HepG2 (cell line): ENCODE measurements at regions not wholly inside any gene's neighbourhood (a gene's known extent, or its start where the extent isn't known, plus 50 kb on each side); places are given as distances from the start of the nearest gene placed in this dataset.

Experiments
- ATAC-seq: fragments of 200-7000 bp; cut with Tn5 transposase; 3 replicates; pipeline ENCODE4 v1.9.1; 2020; ENCODE audit warnings: mild to moderate bottlenecking, moderate library complexity
- BruUV-seq: library from RNA; stranded (reverse); fragments of 400-500 nt; replicated peaks from 2 replicates; lab custom pipeline; 2021; lab: Mats Ljungman, UMichigan
- CTCF ChIA-PET: fragments of 300-600 bp; formaldehyde crosslinking; extraction: SDS; loops from one replicate; lab custom pipeline; 2021; ENCODE audit warnings: low total read pairs, inconsistent platforms, low intra/inter-chr PET ratio; lab: Yijun Ruan, JAX
- POLR2A ChIA-PET: fragments of 350-600 bp; sonication (Branson Sonifier 250); formaldehyde crosslinking; loops from one replicate; lab custom pipeline; 2020; ENCODE audit warnings: antibody characterized with exemption, inconsistent platforms; lab: Yijun Ruan, JAX
- DNase-seq: peaks from one replicate; pipeline ENCODE4 v3.0.0-alpha.2; 2015; ENCODE audit warnings: low spot score
- FAIRE-seq: peaks from 3 replicates; lab custom pipeline; 2011; peaks lifted over from hg19 to GRCh38; lab: Jason Lieb, UNC
- H2AFZ ChIP-seq: one replicate; pipeline ENCODE4 v1.6.1; 2011; ENCODE audit warnings: low read length, inconsistent platforms
- H3K27ac ChIP-seq: fragments of 300-600 bp; 3 replicates; pipeline ENCODE4 v1.8.0; 2011; ENCODE audit warnings: mixed run types, mild to moderate bottlenecking, mixed read lengths, low read length, inconsistent platforms; ENCODE audit not compliant: insufficient read depth; ENCODE audit errors: extremely low read length
- H3K27me3 ChIP-seq, 2 experiments: fragments of 200-600 bp in 1 of 2; 2 replicates in 1 of 2; 3 replicates in 1 of 2; pipeline versions ENCODE4 v1.6.0 to v1.8.0; 2011; ENCODE audit warnings: low read length in 2 of 2, mild to moderate bottlenecking in 2 of 2, moderate library complexity in 2 of 2, inconsistent platforms in 1 of 2; ENCODE audit not compliant: insufficient read depth in 2 of 2, control insufficient read depth in 1 of 2
- H3K36me3 ChIP-seq, 2 experiments: fragments of 200-600 bp in 1 of 2; replicated peaks in 1 of 2; 2 replicates in 1 of 2; 3 replicates in 1 of 2; pipeline versions ENCODE4 v1.5.1 to v1.8.0; 2011; ENCODE audit warnings: low read length in 2 of 2, inconsistent platforms in 1 of 2; ENCODE audit not compliant: insufficient read depth in 2 of 2, control insufficient read depth in 1 of 2
- H3K4me1 ChIP-seq: 2 replicates; pipeline ENCODE4 v1.5.1; 2012; ENCODE audit warnings: low read length, inconsistent platforms; ENCODE audit not compliant: insufficient read depth
- H3K4me2 ChIP-seq: 2 replicates; pipeline ENCODE4 v1.6.0; 2011; ENCODE audit warnings: low read depth, low read length, inconsistent platforms
- H3K4me3 ChIP-seq, 3 experiments: fragments of 200-600 bp in 1 of 3; sonication (generic), shearing (Covaris generic) in 1 of 3; replicated peaks in 1 of 3; 2 replicates each; pipeline ENCODE4 v1.5.1; 2011 to 2016; ENCODE audit warnings: low read length in 3 of 3, inconsistent platforms in 2 of 3, low read depth in 2 of 3, mild to moderate bottlenecking in 2 of 3, control low read depth in 1 of 3, mixed read lengths in 1 of 3; ENCODE audit not compliant: insufficient read depth in 1 of 3
- H3K79me2 ChIP-seq: one replicate; pipeline ENCODE4 v1.6.1; 2011; ENCODE audit warnings: low read length, inconsistent platforms; ENCODE audit not compliant: insufficient read depth
- H3K9ac ChIP-seq: 2 replicates; pipeline ENCODE4 v1.6.0; 2011; ENCODE audit warnings: mild to moderate bottlenecking, low read depth, low read length, inconsistent platforms; ENCODE audit not compliant: insufficient read depth
- H3K9me3 ChIP-seq: 2 replicates; pipeline ENCODE4 v1.5.1; 2012; ENCODE audit warnings: mild to moderate bottlenecking, low read length
- H4K20me1 ChIP-seq: 2 replicates; pipeline ENCODE4 v1.6.0; 2011; ENCODE audit warnings: inconsistent platforms, mild to moderate bottlenecking, low read length, moderate library complexity; ENCODE audit not compliant: insufficient read depth
- AGO1 ChIP-seq: fragments of 200-400 bp; formaldehyde crosslinking; IDR thresholded peaks from 2 replicates; pipeline ENCODE4 v1.6.1; 2017; ENCODE audit warnings: mild to moderate bottlenecking, low read depth, low read length, moderate library complexity; ENCODE audit not compliant: poor library complexity, severe bottlenecking
- CEBPG ChIP-seq: IDR thresholded peaks from 2 replicates; pipeline ENCODE4 v1.6.1; 2016
- FIP1L1 ChIP-seq: fragments of 200-400 bp; formaldehyde crosslinking; IDR thresholded peaks from 2 replicates; pipeline ENCODE4 v1.6.1; 2018; ENCODE audit warnings: low read depth, mild to moderate bottlenecking, low read length, moderate library complexity, borderline replicate concordance; ENCODE audit not compliant: insufficient read depth
- GABPB1 ChIP-seq: IDR thresholded peaks from 2 replicates; pipeline ENCODE4 v1.6.1; 2016; ENCODE audit warnings: mild to moderate bottlenecking, missing genetic modification reagents, moderate library complexity, missing compliant biosample characterization
- IRF2 ChIP-seq: IDR thresholded peaks from 2 replicates; pipeline ENCODE4 v1.6.1; 2018; ENCODE audit warnings: missing genetic modification reagents, missing compliant biosample characterization
- KDM2A ChIP-seq: sonication (generic); formaldehyde crosslinking; IDR thresholded peaks from 2 replicates; pipeline ENCODE4 v1.4.0; 2020; ENCODE audit warnings: low read depth, missing genetic modification reagents, borderline replicate concordance
- PAF1 ChIP-seq: IDR thresholded peaks from 2 replicates; pipeline ENCODE4 v1.6.1; 2016; ENCODE audit warnings: missing genetic modification reagents, missing compliant biosample characterization
- PRDM10 ChIP-seq: sonication (generic); formaldehyde crosslinking; IDR thresholded peaks from 2 replicates; pipeline ENCODE4 v1.4.0; 2020; ENCODE audit warnings: low read depth, missing genetic modification reagents
- RBM39 ChIP-seq: fragments of 200-400 bp; formaldehyde crosslinking; IDR thresholded peaks from one replicate; pipeline ENCODE4 v1.6.1; 2018; ENCODE audit warnings: antibody characterized with exemption, mild to moderate bottlenecking, low read depth, low read length; ENCODE audit not compliant: poor library complexity, severe bottlenecking
- ZNF10 ChIP-seq: sonication (generic); formaldehyde crosslinking; IDR thresholded peaks from 2 replicates; pipeline ENCODE4 v1.4.0; 2020; ENCODE audit warnings: mild to moderate bottlenecking, low read depth, missing genetic modification reagents, borderline replicate concordance
- ZNF260 ChIP-seq: sonication (generic); formaldehyde crosslinking; IDR thresholded peaks from 2 replicates; pipeline ENCODE4 v1.4.0; 2020; ENCODE audit warnings: missing genetic modification reagents, low read depth, mild to moderate bottlenecking, borderline replicate concordance
- ZNF317 ChIP-seq: sonication (generic); formaldehyde crosslinking; IDR thresholded peaks from 2 replicates; pipeline ENCODE4 v1.5.0; 2020; ENCODE audit warnings: mild to moderate bottlenecking, missing genetic modification reagents
- ZNF792 ChIP-seq: IDR thresholded peaks from 2 replicates; pipeline ENCODE4 v1.6.1; 2016
- WGBS: methylation state at CpG from one replicate; pipeline ENCODE4 v1.1.6; 2017; ENCODE audit warnings: low lambda C conversion rate; 5-methylcytosine and 5-hydroxymethylcytosine counted together
- in situ Hi-C: cut with HindIII; loops from 2 replicates; pipeline ENCODE4 v1.10.0; 2017; ENCODE audit warnings: low pct_unique_long_range_greater_than_20kb; ENCODE audit not compliant: extremely low pct_ligation_motif_present
- intact Hi-C: fragments of 100-400 bp; cut with micrococcal nuclease; formaldehyde crosslinking; loops from one replicate; pipeline ENCODE4 v1.10.0; 2022; ENCODE audit not compliant: unreplicated experiment

- no peak overlapping the region for H3K4me3 ChIP-seq
- in situ Hi-C loops = no loop called here
- ATAC-seq = no peak
- H3K4me2 ChIP-seq = no peak overlapping the region
- H4K20me1 ChIP-seq = no peaks in the 10 kb centered on the region
- no peaks in the 10 kb centered on the region for H3K36me3 ChIP-seq
- WGBS = 61% methylated on average over 4 of the region's 4 CpGs
- intact Hi-C loops = no loop called here
- no TSS peak for BruUV-seq
- H3K4me1 ChIP-seq = no peaks in the 10 kb centered on the region
- no peaks in the 10 kb centered on the region for H3K9me3 ChIP-seq
- no peaks in the 10 kb centered on the region for H3K79me2 ChIP-seq
- DNase-seq = no peak
- CTCF ChIA-PET = no interaction called here
- H3K27ac ChIP-seq = no peak overlapping the region
- no peak for FAIRE-seq
- POLR2A ChIA-PET = no interaction called here
- H3K27me3 ChIP-seq = no peaks in the 10 kb centered on the region
- H2AFZ ChIP-seq = no peak overlapping the region
- H3K9ac ChIP-seq = no peak overlapping the region
- TF ChIP-seq PRDM10 (CRISPR knock-in tag) (no peak), IRF2 (no peak), ZNF260 (CRISPR knock-in tag) (no peak), ZNF317 (CRISPR knock-in tag) (no peak), FIP1L1 (no peak), GABPB1 (CRISPR knock-in tag) (no peak), PAF1 (CRISPR knock-in tag) (no peak), RBM39 (no peak), AGO1 (no peak), KDM2A (CRISPR knock-in tag) (no peak), CEBPG (CRISPR knock-in tag) (no peak), ZNF10 (CRISPR knock-in tag) (no peak), ZNF792 (no peak)
Observed at GRCh38 chr6:139982652-139983295, 608.3 kb upstream of the CITED2 start.
